BE2C (cell line): ENCODE measurements at regions not wholly inside any gene's neighbourhood (a gene's known extent, or its start where the extent isn't known, plus 50 kb on each side); places are given as distances from the start of the nearest gene placed in this dataset.

Experiments
- DNase-seq: peaks from one replicate; pipeline ENCODE4 v3.0.0-alpha.2; 2020
- H3K27me3 ChIP-seq: fragments of 250-450 bp; sonication (Bioruptor Pico); 2 replicates; pipeline ENCODE4 v1.5.1; 2020; ENCODE audit warnings: mild to moderate bottlenecking
- H3K36me3 ChIP-seq: fragments of 250-450 bp; sonication (Bioruptor Pico); 2 replicates; pipeline ENCODE4 v1.5.1; 2020; ENCODE audit warnings: mild to moderate bottlenecking
- H3K4me1 ChIP-seq: fragments of 250-450 bp; sonication (Bioruptor Pico); 2 replicates; pipeline ENCODE4 v1.5.1; 2020
- H3K4me3 ChIP-seq: 2 replicates; pipeline ENCODE4 v1.5.1; 2011; ENCODE audit warnings: low read depth, low read length
- H3K9me3 ChIP-seq: fragments of 250-450 bp; sonication (Bioruptor Pico); 2 replicates; pipeline ENCODE4 v1.5.1; 2020
- CTCF ChIP-seq: IDR thresholded peaks from 2 replicates; pipeline ENCODE4 v1.5.1; 2012; ENCODE audit warnings: mild to moderate bottlenecking, low read depth, low read length

GRCh38 chr16:48085729-48086128, 70.1 kb downstream of the ABCC12 start:
- Histone ChIP-seq H3K4me1 (no peaks in the 10 kb centered on the region), H3K36me3 (no peaks in the 10 kb centered on the region), H3K4me3 (no peak overlapping the region), H3K9me3 (no peaks in the 10 kb centered on the region), H3K27me3 (no peaks in the 10 kb centered on the region)
- DNase-seq = no peak
- TF ChIP-seq CTCF = no peak

- H3K27me3 ChIP-seq = no peaks in the 10 kb centered on the region
- H3K36me3 ChIP-seq = no peaks in the 10 kb centered on the region
- DNase-seq = no peak
- no peaks in the 10 kb centered on the region for H3K9me3 ChIP-seq
- H3K4me1 ChIP-seq = no peaks in the 10 kb centered on the region
- TF ChIP-seq CTCF = no peak
- H3K4me3 ChIP-seq = no peak overlapping the region
Observed at GRCh38 chr16:48084826-48085225, 71.0 kb downstream of the ABCC12 start.

- Histone ChIP-seq H3K4me1 (no peaks in the 10 kb centered on the region), H3K36me3 (no peaks in the 10 kb centered on the region), H3K27me3 (no peaks in the 10 kb centered on the region; the same call in 1 of the 2 replicates), H3K4me3 (no peak overlapping the region), H3K9me3 (no peaks in the 10 kb centered on the region)
- TF ChIP-seq CTCF = no peak
- DNase-seq = no peak
Observed at GRCh38 chr16:48082516-48082915, 73.3 kb downstream of the ABCC12 start.

DNA sequence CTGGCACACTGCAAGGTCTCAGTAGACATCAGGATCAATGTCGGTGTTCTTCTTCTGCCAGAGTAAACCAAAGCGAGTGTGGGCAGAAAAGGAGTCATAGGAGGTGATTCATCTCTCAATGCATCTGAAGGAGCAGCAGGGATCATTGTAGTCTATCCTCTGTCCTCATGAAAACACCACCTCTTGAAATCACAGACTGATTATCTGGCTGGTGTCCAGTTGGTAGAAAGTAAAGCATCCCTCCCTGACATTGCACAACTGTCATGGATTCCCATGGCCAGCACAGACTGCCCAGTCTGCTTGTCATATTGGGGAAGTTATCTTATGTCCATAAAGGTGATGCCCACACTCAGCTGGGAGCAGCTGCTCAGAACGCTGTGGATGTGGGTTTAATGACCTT, 74.1 kb downstream of the ABCC12 start:
- Histone ChIP-seq H3K4me1 (no peaks in the 10 kb centered on the region), H3K4me3 (no peak overlapping the region), H3K9me3 (no peaks in the 10 kb centered on the region), H3K27me3 (no peaks in the 10 kb centered on the region; the same call in 1 of the 2 replicates), H3K36me3 (no peaks in the 10 kb centered on the region)
- DNase-seq = no peak
- no peak for TF ChIP-seq CTCF

DNA sequence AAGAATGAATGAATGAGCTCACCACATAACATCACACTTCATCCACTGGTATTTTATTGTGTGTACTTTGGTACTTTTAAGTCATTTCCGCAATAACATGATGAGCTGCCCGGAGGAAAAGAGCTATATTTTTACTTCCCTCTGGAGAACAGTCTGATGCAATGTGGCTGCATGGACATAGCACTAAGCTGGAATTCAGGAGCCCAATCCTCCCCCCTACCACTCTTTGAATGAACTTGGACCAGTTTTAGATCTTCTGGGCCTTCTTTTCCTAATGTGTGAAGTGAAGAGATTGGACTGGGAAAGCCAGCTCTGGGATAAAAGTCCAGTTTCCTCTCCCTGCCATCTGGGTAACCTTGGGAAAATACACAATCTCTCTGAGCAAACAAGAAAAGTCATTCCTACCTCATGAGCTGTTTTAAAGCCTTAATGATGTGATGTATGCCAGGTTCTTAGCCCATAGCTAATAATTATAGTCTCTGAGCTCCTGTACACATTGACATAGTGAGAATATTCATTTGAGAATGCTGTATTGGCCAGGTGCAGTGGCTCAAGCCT, 79.3 kb downstream of the ABCC12 start:
- Histone ChIP-seq H3K4me1 (no peaks in the 10 kb centered on the region), H3K9me3 (no peaks in the 10 kb centered on the region), H3K36me3 (no peaks in the 10 kb centered on the region), H3K4me3 (no peak overlapping the region), H3K27me3 (no peaks in the 10 kb centered on the region; the same call in 1 of the 2 replicates)
- TF ChIP-seq CTCF = no peak
- DNase-seq = no peak

DNA sequence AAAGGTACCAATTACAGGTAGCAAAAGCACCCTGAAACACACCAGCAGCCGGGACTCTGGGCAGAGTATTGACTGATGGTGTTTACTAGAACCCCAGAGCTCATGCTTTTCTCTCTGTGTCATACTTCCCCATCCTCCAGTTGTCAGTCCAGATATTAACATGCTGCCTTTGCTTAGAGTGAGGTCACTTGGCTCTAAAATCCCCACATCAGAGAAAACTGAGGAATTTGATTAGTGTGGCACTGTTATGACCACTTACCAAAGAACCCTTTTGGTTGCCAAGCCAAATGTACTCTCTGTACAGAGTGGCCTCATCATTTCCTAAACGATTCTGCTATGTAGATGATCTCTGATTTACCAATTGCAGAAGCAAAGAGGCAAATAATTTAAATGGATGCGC, 80.4 kb downstream of the ABCC12 start:
- Histone ChIP-seq H3K36me3 (no peaks in the 10 kb centered on the region), H3K4me1 (no peaks in the 10 kb centered on the region), H3K4me3 (no peak overlapping the region), H3K9me3 (no peaks in the 10 kb centered on the region), H3K27me3 (no peaks in the 10 kb centered on the region; the same call in 1 of the 2 replicates)
- TF ChIP-seq CTCF = no peak
- no peak for DNase-seq
